ACC112 (cell line): ENCODE measurements at regions not wholly inside any gene's neighbourhood (a gene's known extent, or its start where the extent isn't known, plus 50 kb on each side); places are given as distances from the start of the nearest gene placed in this dataset.

Source experiments
- H2AFZ ChIP-seq: fragments of 200-600 bp; sonication (generic); one replicate; pipeline ENCODE4 v1.6.0; 2017; ENCODE audit warnings: antibody characterized with exemption, low read length; ENCODE audit not compliant: unreplicated experiment
- H3K27ac ChIP-seq: fragments of 200-600 bp; sonication (generic); 2 replicates; pipeline ENCODE4 v1.5.1; 2014; ENCODE audit warnings: low read depth, mild to moderate bottlenecking, antibody characterized with exemption, low read length, moderate library complexity
- H3K27me3 ChIP-seq: fragments of 200-600 bp; sonication (generic); 2 replicates; pipeline ENCODE4 v1.6.1; 2014; ENCODE audit warnings: mild to moderate bottlenecking, antibody characterized with exemption, low read length, moderate library complexity, mixed read lengths; ENCODE audit not compliant: insufficient read depth
- H3K36me3 ChIP-seq: fragments of 200-600 bp; sonication (generic); 2 replicates; pipeline ENCODE4 v1.6.1; 2016; ENCODE audit warnings: mild to moderate bottlenecking, antibody characterized with exemption, low read length, moderate library complexity, mixed read lengths; ENCODE audit not compliant: insufficient read depth
- H3K4me1 ChIP-seq: fragments of 200-600 bp; sonication (generic); one replicate; pipeline ENCODE4 v1.6.1; 2016; ENCODE audit warnings: low read length, mixed read lengths; ENCODE audit not compliant: insufficient read depth, unreplicated experiment, control insufficient read depth
- H3K4me3 ChIP-seq: fragments of 200-600 bp; sonication (generic); 2 replicates; pipeline ENCODE4 v1.5.1; 2014; ENCODE audit warnings: mild to moderate bottlenecking, low read depth, low read length
- H3K79me2 ChIP-seq: fragments of 200-600 bp; sonication (generic); one replicate; pipeline ENCODE4 v1.6.0; 2016; ENCODE audit warnings: low read length; ENCODE audit not compliant: control insufficient read depth, unreplicated experiment, insufficient read depth

GRCh38 chr13:30856005-30856790, 49.9 kb upstream of the MEDAG start:
- no peaks in the 10 kb centered on the region for H3K4me1 ChIP-seq
- H3K36me3 ChIP-seq = no peaks in the 10 kb centered on the region
- H2AFZ ChIP-seq = no peak overlapping the region
- H3K79me2 ChIP-seq = no peaks in the 10 kb centered on the region
- no peak overlapping the region for H3K27ac ChIP-seq
- no peak overlapping the region for H3K4me3 ChIP-seq
- H3K27me3 ChIP-seq = no peaks in the 10 kb centered on the region
